Memory B cell (primary cell): ENCODE measurements at regions not wholly inside any gene's neighbourhood (a gene's known extent, or its start where the extent isn't known, plus 50 kb on each side); places are given as distances from the start of the nearest gene placed in this dataset.

Source experiments
- ATAC-seq: fragments of 150-1000 bp; cut with Tn5 transposase; 2 replicates; pipeline ENCODE4 v1.10.0; 2021; ENCODE audit warnings: low read depth, mild to moderate bottlenecking, moderate library complexity
- DNase-seq, 2 donors: peaks; one replicate each; pipeline ENCODE4 v3.0.0; 2022; ENCODE audit warnings: low spot score in 2 of 2
- H3K27ac Mint-ChIP-seq: one replicate; pipeline ENCODE4 v1.8.0; 2022; ENCODE audit warnings: mild to moderate bottlenecking, moderate library complexity, mixed read lengths
- H3K27me3 Mint-ChIP-seq: one replicate; pipeline ENCODE4 v1.8.0; 2022; ENCODE audit warnings: mixed read lengths
- H3K36me3 Mint-ChIP-seq: one replicate; pipeline ENCODE4 v1.8.0; 2022; ENCODE audit warnings: mild to moderate bottlenecking, mixed read lengths
- H3K4me1 Mint-ChIP-seq: one replicate; pipeline ENCODE4 v1.8.0; 2022; ENCODE audit warnings: mixed read lengths
- H3K4me3 Mint-ChIP-seq: one replicate; pipeline ENCODE4 v1.8.0; 2022; ENCODE audit warnings: mild to moderate bottlenecking, moderate library complexity, mixed read lengths
- H3K9me3 Mint-ChIP-seq: one replicate; pipeline ENCODE4 v1.8.0; 2022; ENCODE audit warnings: mixed read lengths

DNA sequence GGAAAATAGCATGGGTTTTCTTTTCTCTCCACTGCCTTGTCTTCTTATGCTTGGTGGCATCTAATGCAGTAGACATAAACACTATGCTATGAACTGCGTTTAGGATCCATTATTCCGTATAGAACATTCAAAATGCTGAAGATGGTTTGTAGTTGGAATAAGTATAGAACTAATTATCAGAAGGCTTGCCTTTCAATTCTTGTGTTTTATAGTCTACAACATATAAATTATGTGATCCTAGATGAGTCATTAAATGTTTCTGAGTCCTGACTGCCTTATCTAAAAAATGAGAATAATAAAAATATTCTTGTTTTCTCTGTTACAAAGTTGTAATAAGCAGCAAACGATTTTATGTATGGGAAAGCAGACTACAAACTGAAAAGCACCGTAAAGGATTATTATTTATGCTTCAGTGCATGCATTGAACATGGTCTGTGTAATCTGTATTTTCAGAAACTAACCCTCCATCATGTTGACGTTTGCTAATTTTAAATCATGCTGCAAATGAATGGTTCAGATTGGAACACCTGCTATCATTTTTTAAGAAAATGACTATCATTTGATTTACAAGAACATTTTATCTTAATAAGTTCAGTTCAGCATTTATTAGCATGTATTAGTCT lies 335.9 kb upstream of the AADAT start:
- no peak overlapping the region for H3K27ac Mint-ChIP-seq
- H3K4me1 Mint-ChIP-seq: no peaks in the 10 kb centered on the region
- H3K4me3 Mint-ChIP-seq: no peak overlapping the region
- H3K9me3 Mint-ChIP-seq: peaks cover 4% of the 10 kb centered on the region
- DNase-seq (no peak), ATAC-seq (no peak)
- H3K36me3 Mint-ChIP-seq: no peaks in the 10 kb centered on the region
- no peaks in the 10 kb centered on the region for H3K27me3 Mint-ChIP-seq

- Mint-ChIP-seq H3K36me3 (no peaks in the 10 kb centered on the region), H3K27me3 (no peaks in the 10 kb centered on the region), H3K27ac (no peak overlapping the region), H3K9me3 (peaks cover 4% of the 10 kb centered on the region), H3K4me3 (no peak overlapping the region), H3K4me1 (no peaks in the 10 kb centered on the region)
- DNase-seq: no peak
- ATAC-seq: no peak
Observed at GRCh38 chr4:170425040-170425439, 335.3 kb upstream of the AADAT start.

GRCh38 chr4:170423137-170423536 lies 333.4 kb upstream of the AADAT start:
- Mint-ChIP-seq H3K4me1 (no peaks in the 10 kb centered on the region), H3K4me3 (no peak overlapping the region), H3K9me3 (peaks cover 4% of the 10 kb centered on the region), H3K27me3 (no peaks in the 10 kb centered on the region), H3K27ac (no peak overlapping the region), H3K36me3 (no peaks in the 10 kb centered on the region)
- no peak for DNase-seq
- ATAC-seq: no peak

DNA sequence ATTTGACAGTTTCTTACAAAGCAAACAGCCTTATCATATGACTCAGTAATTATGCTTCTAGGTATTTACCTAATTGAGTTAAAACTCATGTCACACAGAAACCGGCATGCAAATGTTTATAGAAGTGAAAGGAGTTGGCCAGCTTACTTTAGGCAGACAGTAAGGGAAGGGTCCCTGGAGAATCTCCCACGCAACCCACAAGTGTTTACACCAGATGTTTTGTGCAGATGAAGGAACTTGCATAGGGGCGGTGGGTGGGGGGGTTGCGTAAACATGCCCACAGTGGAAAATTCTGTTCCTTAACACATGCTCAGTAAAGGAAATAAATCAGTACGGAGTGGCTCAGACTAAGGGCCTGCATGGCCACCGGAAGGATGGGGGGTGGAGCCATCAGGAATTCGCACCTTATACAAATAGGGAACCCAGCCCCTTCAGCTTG lies 330.5 kb upstream of the AADAT start:
- no peaks in the 10 kb centered on the region for H3K27me3 Mint-ChIP-seq
- H3K36me3 Mint-ChIP-seq: no peaks in the 10 kb centered on the region
- DNase-seq (no peak), ATAC-seq (no peak)
- no peak overlapping the region for H3K4me3 Mint-ChIP-seq
- H3K27ac Mint-ChIP-seq: no peak overlapping the region
- H3K9me3 Mint-ChIP-seq: peaks cover 4% of the 10 kb centered on the region
- H3K4me1 Mint-ChIP-seq: no peaks in the 10 kb centered on the region

GRCh38 chr4:170414961-170415360 lies 325.2 kb upstream of the AADAT start:
- H3K4me1 Mint-ChIP-seq: no peaks in the 10 kb centered on the region
- DNase-seq (no peak), ATAC-seq (no peak)
- H3K27ac Mint-ChIP-seq: no peak overlapping the region
- no peaks in the 10 kb centered on the region for H3K36me3 Mint-ChIP-seq
- H3K27me3 Mint-ChIP-seq: no peaks in the 10 kb centered on the region
- no peak overlapping the region for H3K4me3 Mint-ChIP-seq
- peaks cover 2% of the 10 kb centered on the region for H3K9me3 Mint-ChIP-seq

- H3K9me3 Mint-ChIP-seq: peaks cover 2% of the 10 kb centered on the region
- ATAC-seq (no peak), DNase-seq (no peak)
- H3K4me3 Mint-ChIP-seq: no peak overlapping the region
- no peaks in the 10 kb centered on the region for H3K27me3 Mint-ChIP-seq
- H3K36me3 Mint-ChIP-seq: no peaks in the 10 kb centered on the region
- H3K27ac Mint-ChIP-seq: no peak overlapping the region
- H3K4me1 Mint-ChIP-seq: no peaks in the 10 kb centered on the region
Observed at GRCh38 chr4:170414360-170414759, 324.6 kb upstream of the AADAT start.

GRCh38 chr4:170413951-170414350 lies 324.2 kb upstream of the AADAT start:
- Mint-ChIP-seq H3K4me3 (no peak overlapping the region), H3K9me3 (peaks cover 2% of the 10 kb centered on the region), H3K36me3 (no peaks in the 10 kb centered on the region), H3K27me3 (no peaks in the 10 kb centered on the region), H3K27ac (no peak overlapping the region), H3K4me1 (no peaks in the 10 kb centered on the region)
- DNase-seq (no peak), ATAC-seq (no peak)

- H3K27ac Mint-ChIP-seq: no peak overlapping the region
- no peaks in the 10 kb centered on the region for H3K9me3 Mint-ChIP-seq
- DNase-seq: no peak
- H3K4me1 Mint-ChIP-seq: no peaks in the 10 kb centered on the region
- no peak overlapping the region for H3K4me3 Mint-ChIP-seq
- no peaks in the 10 kb centered on the region for H3K36me3 Mint-ChIP-seq
- no peak for ATAC-seq
- no peaks in the 10 kb centered on the region for H3K27me3 Mint-ChIP-seq
Observed at GRCh38 chr4:170400361-170400760, 310.6 kb upstream of the AADAT start.

- no peak overlapping the region for H3K4me3 Mint-ChIP-seq
- no peak for DNase-seq
Observed at GRCh38 chr4:170399581-170400293, 310.0 kb upstream of the AADAT start.

GRCh38 chr4:170398218-170398617 lies 308.5 kb upstream of the AADAT start:
- H3K4me1 Mint-ChIP-seq: no peaks in the 10 kb centered on the region
- DNase-seq (no peak), ATAC-seq (no peak)
- no peaks in the 10 kb centered on the region for H3K9me3 Mint-ChIP-seq
- no peaks in the 10 kb centered on the region for H3K27me3 Mint-ChIP-seq
- no peak overlapping the region for H3K4me3 Mint-ChIP-seq
- no peak overlapping the region for H3K27ac Mint-ChIP-seq
- no peaks in the 10 kb centered on the region for H3K36me3 Mint-ChIP-seq

More at GRCh38 chr4:170399581-170400293, 310.0 kb upstream of the AADAT start:
- Mint-ChIP-seq H3K27me3 (no peaks in the 10 kb centered on the region), H3K9me3 (no peaks in the 10 kb centered on the region), H3K36me3 (no peaks in the 10 kb centered on the region), H3K27ac (no peak overlapping the region), H3K4me1 (no peaks in the 10 kb centered on the region)
- ATAC-seq: no peak

GRCh38 chr4:170395773-170396172 lies 306.0 kb upstream of the AADAT start:
- no peak for DNase-seq
- H3K9me3 Mint-ChIP-seq: no peaks in the 10 kb centered on the region
- no peak for ATAC-seq

DNA sequence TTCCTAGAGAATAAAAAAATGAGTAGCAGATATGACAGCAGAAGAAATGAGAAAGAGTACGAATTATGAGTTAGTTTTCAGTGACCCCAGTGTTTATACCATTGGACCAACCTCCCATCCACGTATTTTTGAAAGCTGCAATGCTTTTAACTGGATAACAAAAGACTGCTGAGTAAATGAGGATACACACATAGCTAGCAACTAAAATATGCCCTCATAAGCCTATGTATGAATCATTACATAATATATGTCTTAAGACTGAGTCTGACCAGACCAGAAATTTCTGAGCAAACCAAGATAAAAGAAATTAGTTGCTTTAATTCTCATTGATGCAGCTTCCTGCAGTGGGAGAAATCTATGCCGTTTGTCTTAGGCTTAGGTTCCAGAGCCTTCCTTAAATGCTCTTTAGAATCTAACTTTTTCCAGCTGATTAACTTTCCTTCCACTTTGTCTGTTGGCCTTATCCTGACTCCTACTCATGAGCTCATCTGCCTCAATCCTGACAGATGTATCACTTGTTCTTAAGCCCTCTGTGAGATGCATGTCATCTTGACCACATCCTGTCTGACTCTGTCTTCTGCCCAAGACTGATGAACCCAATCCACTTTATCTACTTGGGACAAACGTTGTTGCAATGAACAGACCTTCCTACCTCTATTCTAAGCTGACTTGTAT lies 301.4 kb upstream of the AADAT start:
- Mint-ChIP-seq H3K4me1 (no peaks in the 10 kb centered on the region), H3K9me3 (no peaks in the 10 kb centered on the region), H3K36me3 (no peaks in the 10 kb centered on the region), H3K4me3 (no peak overlapping the region), H3K27ac (no peak overlapping the region), H3K27me3 (no peaks in the 10 kb centered on the region)
- no peak for DNase-seq
- ATAC-seq: no peak

More at GRCh38 chr4:170395773-170396172, 306.0 kb upstream of the AADAT start:
- H3K27me3 Mint-ChIP-seq: no peaks in the 10 kb centered on the region
- H3K36me3 Mint-ChIP-seq: no peaks in the 10 kb centered on the region
- no peaks in the 10 kb centered on the region for H3K4me1 Mint-ChIP-seq
- no peak overlapping the region for H3K4me3 Mint-ChIP-seq
- no peak overlapping the region for H3K27ac Mint-ChIP-seq

DNA sequence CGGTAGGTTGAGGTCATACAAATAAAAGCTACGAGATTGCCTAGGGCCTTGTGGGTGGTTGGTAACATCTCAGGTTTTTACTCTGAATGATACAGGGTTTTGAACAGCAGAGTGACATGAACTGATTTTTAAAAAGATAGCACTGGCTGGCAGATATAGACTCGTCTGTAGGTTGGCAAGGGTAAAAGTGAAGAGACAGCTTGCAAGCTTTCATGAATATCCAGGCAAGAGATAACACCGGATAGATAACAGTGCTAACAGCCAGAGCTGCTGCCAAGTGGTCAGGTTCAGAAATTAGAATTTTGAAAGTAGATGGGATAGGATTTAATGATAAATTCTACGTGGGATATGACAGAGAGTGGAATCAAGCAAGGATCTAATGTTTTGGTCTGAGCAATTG lies 299.7 kb upstream of the AADAT start:
- Mint-ChIP-seq H3K27ac (no peak overlapping the region), H3K4me1 (no peaks in the 10 kb centered on the region), H3K4me3 (no peak overlapping the region), H3K27me3 (no peaks in the 10 kb centered on the region), H3K36me3 (no peaks in the 10 kb centered on the region), H3K9me3 (peaks cover 3% of the 10 kb centered on the region)
- ATAC-seq (no peak), DNase-seq (no peak)

GRCh38 chr4:170388255-170388654 lies 298.5 kb upstream of the AADAT start:
- no peak for ATAC-seq
- peaks cover 5% of the 10 kb centered on the region for H3K9me3 Mint-ChIP-seq
- H3K36me3 Mint-ChIP-seq: no peaks in the 10 kb centered on the region
- DNase-seq: no peak
- no peak overlapping the region for H3K27ac Mint-ChIP-seq
- H3K4me3 Mint-ChIP-seq: no peak overlapping the region
- H3K4me1 Mint-ChIP-seq: no peaks in the 10 kb centered on the region
- no peaks in the 10 kb centered on the region for H3K27me3 Mint-ChIP-seq
